T-cell (primary cell): ENCODE measurements at regions not wholly inside any gene's neighbourhood (a gene's known extent, or its start where the extent isn't known, plus 50 kb on each side); places are given as distances from the start of the nearest gene placed in this dataset.
"Not testable (repeated sequence)": the region's sequence is repeated elsewhere in the genome, so short reads cannot be mapped to it uniquely, and the experiment has no call there.

ENCODE experiments used
- ATAC-seq, 4 experiments: fragments of 200-7000 bp in 3 of 4; fragments of 150-1000 bp in 1 of 4; cut with Tn5 transposase; replicated peaks in 1 of 4; 1 replicate in 3 of 4; 2 replicates in 1 of 4; pipeline ENCODE4 v1.10.0; 2021; ENCODE audit warnings: moderate library complexity in 3 of 4, mild to moderate bottlenecking in 2 of 4, moderate number of reproducible peaks in 1 of 4
- CTCF ChIA-PET, 2 donors: fragments of 300-600 bp; sonication (Branson Sonifier 250); formaldehyde crosslinking; loops; one replicate each; lab custom pipeline; 2022; ENCODE audit warnings: antibody characterized with exemption in 2 of 2; lab: Charles Lee
- POLR2A ChIA-PET, 2 donors: fragments of 300-600 bp; sonication (Branson Sonifier 250); formaldehyde crosslinking; loops; one replicate each; lab custom pipeline; 2022; ENCODE audit warnings: antibody characterized with exemption in 2 of 2; lab: Charles Lee
- DNase-seq, 35 experiments: peaks; one replicate each; pipeline versions ENCODE4 v3.0.0 to v3.0.0-alpha.2; 2013 to 2023
- H3K27ac ChIP-seq: one replicate; pipeline ENCODE4 v1.5.1; 2013; ENCODE audit warnings: low read length
- H3K27me3 ChIP-seq, 2 experiments: replicated peaks in 1 of 2; 1 replicate in 1 of 2; 2 replicates in 1 of 2; pipeline versions ENCODE4 v1.6.1 to v1.7.0; 2013; ENCODE audit warnings: low read length in 1 of 2, mixed read lengths in 1 of 2; ENCODE audit not compliant: control insufficient read depth in 2 of 2, insufficient read depth in 2 of 2; ENCODE audit errors: extremely low read depth in 1 of 2
- H3K36me3 ChIP-seq, 2 donors: 1 replicate in 1 of 2; 2 replicates in 1 of 2; pipeline versions ENCODE4 v1.6.1 to v1.7.0; 2013; ENCODE audit warnings: low read length in 1 of 2; ENCODE audit not compliant: control insufficient read depth in 2 of 2, insufficient read depth in 1 of 2; ENCODE audit errors: extremely low read depth in 1 of 2
- H3K4me1 ChIP-seq, 2 experiments: 1 replicate in 1 of 2; 2 replicates in 1 of 2; pipeline versions ENCODE4 v1.6.1 to v1.7.0; 2013; ENCODE audit warnings: low read length in 2 of 2, mixed read lengths in 1 of 2; ENCODE audit not compliant: insufficient read depth in 2 of 2, control insufficient read depth in 1 of 2; ENCODE audit errors: extremely low read depth in 1 of 2
- H3K4me3 ChIP-seq, 2 donors: 1 replicate in 1 of 2; 2 replicates in 1 of 2; pipeline versions ENCODE4 v1.5.1 to v1.7.0; 2013; ENCODE audit warnings: mild to moderate bottlenecking in 2 of 2, low read length in 1 of 2, moderate library complexity in 1 of 2; ENCODE audit not compliant: control insufficient read depth in 1 of 2; ENCODE audit errors: extremely low read depth in 1 of 2
- H3K9me3 ChIP-seq: 2 replicates; pipeline ENCODE4 v1.7.0; 2013
- H3K27ac Mint-ChIP-seq, 2 donors: one replicate each; pipeline ENCODE4 v1.8.0; 2020 to 2021; ENCODE audit warnings: mild to moderate bottlenecking in 2 of 2, mixed read lengths in 2 of 2
- H3K27me3 Mint-ChIP-seq, 2 donors: one replicate each; pipeline ENCODE4 v1.8.0; 2021 to 2022; ENCODE audit warnings: mixed read lengths in 2 of 2
- H3K36me3 Mint-ChIP-seq: one replicate; pipeline ENCODE4 v1.8.0; 2021; ENCODE audit warnings: mixed read lengths
- H3K4me1 Mint-ChIP-seq, 3 donors: one replicate each; pipeline ENCODE4 v1.8.0; 2020 to 2022; ENCODE audit warnings: mixed read lengths in 3 of 3, mild to moderate bottlenecking in 1 of 3
- H3K4me3 Mint-ChIP-seq, 3 donors: one replicate each; pipeline ENCODE4 v1.8.0; 2020 to 2022; ENCODE audit warnings: mild to moderate bottlenecking in 3 of 3, mixed read lengths in 3 of 3, moderate library complexity in 3 of 3
- H3K9me3 Mint-ChIP-seq, 3 donors: one replicate each; pipeline ENCODE4 v1.8.0; 2020 to 2022; ENCODE audit warnings: mixed read lengths in 3 of 3
- WGBS: methylation state at CpG from one replicate; pipeline ENCODE4 v1.1.5; 2013; ENCODE audit warnings: missing lambda C conversion rate; ENCODE audit not compliant: insufficient coverage; 5-methylcytosine and 5-hydroxymethylcytosine counted together

- Histone ChIP-seq H3K4me1 (no peaks in the 10 kb centered on the region), H3K36me3 (no peaks in the 10 kb centered on the region), H3K4me3 (no peak overlapping the region), H3K27me3 (peaks cover 0 to 9% of the 10 kb centered on the region in 2 experiments), H3K27ac (no peak overlapping the region), H3K9me3 (no peaks in the 10 kb centered on the region)
- Mint-ChIP-seq H3K4me3 (no peak overlapping the region), H3K9me3 (no peaks in the 10 kb centered on the region), H3K4me1 (no peaks in the 10 kb centered on the region), H3K27me3 (peaks cover 2 to 5% of the 10 kb centered on the region in 2 donors), H3K36me3 (no peaks in the 10 kb centered on the region), H3K27ac (no peak overlapping the region)
- POLR2A ChIA-PET: no interaction called here
- WGBS: no CpG with 5 or more reads among the region's 2 CpGs
- CTCF ChIA-PET: no interaction called here
- no peak for ATAC-seq
- DNase-seq: no peak
Measured at GRCh38 chr2:219744066-219744465, 116.6 kb downstream of the SLC4A3 start.

GRCh38 chr2:219744600-219744999 lies 117.2 kb downstream of the SLC4A3 start:
- H3K4me1 ChIP-seq: no peaks in the 10 kb centered on the region
- H3K27me3 Mint-ChIP-seq: peaks cover 0 to under 1% of the 10 kb centered on the region in 2 donors
- 85% methylated on average over 3 of the region's 4 CpGs for WGBS
- H3K9me3 ChIP-seq: no peaks in the 10 kb centered on the region
- no peak overlapping the region for H3K4me3 ChIP-seq
- H3K36me3 ChIP-seq: no peaks in the 10 kb centered on the region
- H3K27ac Mint-ChIP-seq: no peak overlapping the region
- ATAC-seq (no peak), DNase-seq (no peak)
- POLR2A ChIA-PET: no interaction called here
- H3K36me3 Mint-ChIP-seq: no peaks in the 10 kb centered on the region
- no peaks in the 10 kb centered on the region for H3K9me3 Mint-ChIP-seq
- H3K27ac ChIP-seq: no peak overlapping the region
- CTCF ChIA-PET: no interaction called here
- no peaks in the 10 kb centered on the region for H3K4me1 Mint-ChIP-seq
- peaks cover 0 to 9% of the 10 kb centered on the region in 2 experiments for H3K27me3 ChIP-seq
- no peak overlapping the region for H3K4me3 Mint-ChIP-seq

- DNase-seq (no peak), ATAC-seq (no peak)
- WGBS: no CpG with 5 or more reads among the region's 1 CpG
- POLR2A ChIA-PET: no interaction called here
- Mint-ChIP-seq H3K27me3 (no peaks in the 10 kb centered on the region), H3K4me1 (no peaks in the 10 kb centered on the region), H3K9me3 (peaks cover 0 to 4% (median 0%) of the 10 kb centered on the region in 3 donors), H3K36me3 (no peaks in the 10 kb centered on the region), H3K27ac (no peak overlapping the region), H3K4me3 (no peak overlapping the region)
- CTCF ChIA-PET: no interaction called here
- no peak overlapping the region for H3K4me3 ChIP-seq
- no peaks in the 10 kb centered on the region for H3K27me3 ChIP-seq
- no peaks in the 10 kb centered on the region for H3K36me3 ChIP-seq
- H3K9me3 ChIP-seq: no peaks in the 10 kb centered on the region
- H3K27ac ChIP-seq: no peak overlapping the region
- no peaks in the 10 kb centered on the region for H3K4me1 ChIP-seq
Measured at GRCh38 chr2:219747637-219748036, 120.2 kb downstream of the SLC4A3 start.

GRCh38 chr2:219748671-219749570 lies 121.5 kb downstream of the SLC4A3 start:
- Histone ChIP-seq H3K4me3 (no peak overlapping the region), H3K27ac (no peak overlapping the region), H3K27me3 (no peaks in the 10 kb centered on the region), H3K9me3 (no peaks in the 10 kb centered on the region), H3K4me1 (no peaks in the 10 kb centered on the region), H3K36me3 (no peaks in the 10 kb centered on the region)
- Mint-ChIP-seq H3K4me1 (no peaks in the 10 kb centered on the region), H3K36me3 (no peaks in the 10 kb centered on the region), H3K4me3 (no peak overlapping the region), H3K27me3 (peaks cover 0 to under 1% of the 10 kb centered on the region in 2 donors), H3K27ac (no peak overlapping the region), H3K9me3 (peaks cover 0 to 4% (median 0%) of the 10 kb centered on the region in 3 donors)
- CTCF ChIA-PET: no interaction called here
- POLR2A ChIA-PET: no interaction called here
- WGBS: no CpG with 5 or more reads among the region's 4 CpGs
- DNase-seq: no peak
- ATAC-seq: no peak

- CTCF ChIA-PET, ATAC-seq, H3K36me3 ChIP-seq, H3K4me3 Mint-ChIP-seq, H3K27me3 ChIP-seq, H3K9me3 ChIP-seq, H3K27ac Mint-ChIP-seq, POLR2A ChIA-PET, DNase-seq, H3K4me1 Mint-ChIP-seq, H3K4me1 ChIP-seq, H3K4me3 ChIP-seq, H3K36me3 Mint-ChIP-seq, H3K9me3 Mint-ChIP-seq, H3K27ac ChIP-seq: not testable (repeated sequence)
- H3K27me3 Mint-ChIP-seq: peaks cover 11 to 13% of the 10 kb centered on the region in 2 donors
- 86% methylated on average over 8 of the region's 34 CpGs for WGBS
Measured at GRCh38 chr2:219751121-219751520, 123.7 kb downstream of the SLC4A3 start.

GRCh38 chr2:219752726-219753125 lies 125.3 kb downstream of the SLC4A3 start:
- CTCF ChIA-PET: no interaction called here
- ATAC-seq (no peak), DNase-seq (no peak)
- Histone ChIP-seq H3K27me3 (peaks cover 0 to 4% of the 10 kb centered on the region in 2 experiments), H3K36me3 (no peaks in the 10 kb centered on the region), H3K4me3 (no peak overlapping the region), H3K4me1 (no peaks in the 10 kb centered on the region), H3K9me3 (no peaks in the 10 kb centered on the region), H3K27ac (no peak overlapping the region)
- Mint-ChIP-seq H3K4me1 (no peaks in the 10 kb centered on the region), H3K27me3 (peaks cover 12 to 13% of the 10 kb centered on the region in 2 donors), H3K36me3 (no peaks in the 10 kb centered on the region), H3K9me3 (peaks cover 0 to 9% (median 9%) of the 10 kb centered on the region in 3 donors), H3K4me3 (no peak overlapping the region), H3K27ac (no peak overlapping the region)
- whole genome bisulfite sequencing: 10% methylated on average over 2 of the region's 2 CpGs
- POLR2A ChIA-PET: no interaction called here
